HL-60 (cell line): ENCODE measurements at regions not wholly inside any gene's neighbourhood (a gene's known extent, or its start where the extent isn't known, plus 50 kb on each side); places are given as distances from the start of the nearest gene placed in this dataset.

Source experiments
- DNase-seq, 2 experiments: peaks; one replicate each; pipeline ENCODE4 v3.0.0-alpha.2; 2010 to 2020; ENCODE audit warnings: low read depth in 1 of 2, low spot score in 1 of 2
- H3K27ac ChIP-seq: fragments of 250-450 bp; sonication (Bioruptor Pico); replicated peaks from 2 replicates; pipeline ENCODE4 v1.5.1; 2020; ENCODE audit warnings: mild to moderate bottlenecking, moderate library complexity
- H3K27me3 ChIP-seq: fragments of 250-450 bp; sonication (Bioruptor Pico); 2 replicates; pipeline ENCODE4 v1.5.1; 2021; ENCODE audit warnings: mild to moderate bottlenecking, moderate library complexity; ENCODE audit not compliant: insufficient read depth, poor library complexity, severe bottlenecking
- H3K4me3 ChIP-seq: replicated peaks from 2 replicates; pipeline ENCODE4 v1.5.1; 2011; ENCODE audit warnings: mild to moderate bottlenecking, control low read depth, low read length; ENCODE audit not compliant: insufficient read depth
- GABPA ChIP-seq: IDR thresholded peaks from 2 replicates; pipeline ENCODE4 v1.6.1; 2012; ENCODE audit warnings: low read depth
- POLR2AphosphoS5 ChIP-seq: IDR thresholded peaks from 2 replicates; pipeline ENCODE4 v1.6.1; 2012; ENCODE audit warnings: low read depth
- SPI1 ChIP-seq: IDR thresholded peaks from 2 replicates; pipeline ENCODE4 v1.6.1; 2012; ENCODE audit warnings: low read depth, mild to moderate bottlenecking, borderline replicate concordance
- TF ChIP-seq, protein P1 (sequence below): IDR thresholded peaks from one replicate; pipeline ENCODE4 v1.5.1; 2011; ENCODE audit warnings: low read length, control low read depth, inconsistent platforms; ENCODE audit not compliant: insufficient read depth
- TF ChIP-seq, protein P2 (sequence below): IDR thresholded peaks from 2 replicates; pipeline ENCODE4 v1.6.1; 2012; ENCODE audit warnings: low read depth; ENCODE audit not compliant: insufficient replicate concordance

DNA sequence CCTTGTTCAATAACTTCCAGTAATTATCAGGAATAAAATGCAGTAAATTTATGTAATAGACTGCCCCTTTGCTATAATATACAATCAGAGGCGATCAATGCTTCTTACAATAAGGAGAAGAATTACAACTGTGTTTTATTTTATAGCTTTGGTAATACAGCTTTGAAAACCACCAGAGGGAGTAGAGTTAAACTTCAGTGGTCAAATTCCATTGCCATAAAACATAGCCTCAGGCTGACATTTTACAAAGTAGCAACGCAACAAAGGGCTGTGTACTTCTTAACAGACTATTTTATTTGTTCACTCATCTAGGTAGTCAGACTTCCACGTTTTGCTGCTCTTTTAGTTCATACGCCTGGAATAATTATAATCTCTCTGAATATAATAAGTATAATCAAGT is 58.5 kb downstream of the TEX13C start:
- H3K4me3 ChIP-seq: no peak overlapping the region
- H3K27me3 ChIP-seq: no peaks in the 10 kb centered on the region
- no peak for DNase-seq
- no peak for TF ChIP-seq POLR2AphosphoS5
- TF ChIP-seq, protein P1, sequence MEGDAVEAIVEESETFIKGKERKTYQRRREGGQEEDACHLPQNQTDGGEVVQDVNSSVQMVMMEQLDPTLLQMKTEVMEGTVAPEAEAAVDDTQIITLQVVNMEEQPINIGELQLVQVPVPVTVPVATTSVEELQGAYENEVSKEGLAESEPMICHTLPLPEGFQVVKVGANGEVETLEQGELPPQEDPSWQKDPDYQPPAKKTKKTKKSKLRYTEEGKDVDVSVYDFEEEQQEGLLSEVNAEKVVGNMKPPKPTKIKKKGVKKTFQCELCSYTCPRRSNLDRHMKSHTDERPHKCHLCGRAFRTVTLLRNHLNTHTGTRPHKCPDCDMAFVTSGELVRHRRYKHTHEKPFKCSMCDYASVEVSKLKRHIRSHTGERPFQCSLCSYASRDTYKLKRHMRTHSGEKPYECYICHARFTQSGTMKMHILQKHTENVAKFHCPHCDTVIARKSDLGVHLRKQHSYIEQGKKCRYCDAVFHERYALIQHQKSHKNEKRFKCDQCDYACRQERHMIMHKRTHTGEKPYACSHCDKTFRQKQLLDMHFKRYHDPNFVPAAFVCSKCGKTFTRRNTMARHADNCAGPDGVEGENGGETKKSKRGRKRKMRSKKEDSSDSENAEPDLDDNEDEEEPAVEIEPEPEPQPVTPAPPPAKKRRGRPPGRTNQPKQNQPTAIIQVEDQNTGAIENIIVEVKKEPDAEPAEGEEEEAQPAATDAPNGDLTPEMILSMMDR: no peak
- TF ChIP-seq, protein P2, sequence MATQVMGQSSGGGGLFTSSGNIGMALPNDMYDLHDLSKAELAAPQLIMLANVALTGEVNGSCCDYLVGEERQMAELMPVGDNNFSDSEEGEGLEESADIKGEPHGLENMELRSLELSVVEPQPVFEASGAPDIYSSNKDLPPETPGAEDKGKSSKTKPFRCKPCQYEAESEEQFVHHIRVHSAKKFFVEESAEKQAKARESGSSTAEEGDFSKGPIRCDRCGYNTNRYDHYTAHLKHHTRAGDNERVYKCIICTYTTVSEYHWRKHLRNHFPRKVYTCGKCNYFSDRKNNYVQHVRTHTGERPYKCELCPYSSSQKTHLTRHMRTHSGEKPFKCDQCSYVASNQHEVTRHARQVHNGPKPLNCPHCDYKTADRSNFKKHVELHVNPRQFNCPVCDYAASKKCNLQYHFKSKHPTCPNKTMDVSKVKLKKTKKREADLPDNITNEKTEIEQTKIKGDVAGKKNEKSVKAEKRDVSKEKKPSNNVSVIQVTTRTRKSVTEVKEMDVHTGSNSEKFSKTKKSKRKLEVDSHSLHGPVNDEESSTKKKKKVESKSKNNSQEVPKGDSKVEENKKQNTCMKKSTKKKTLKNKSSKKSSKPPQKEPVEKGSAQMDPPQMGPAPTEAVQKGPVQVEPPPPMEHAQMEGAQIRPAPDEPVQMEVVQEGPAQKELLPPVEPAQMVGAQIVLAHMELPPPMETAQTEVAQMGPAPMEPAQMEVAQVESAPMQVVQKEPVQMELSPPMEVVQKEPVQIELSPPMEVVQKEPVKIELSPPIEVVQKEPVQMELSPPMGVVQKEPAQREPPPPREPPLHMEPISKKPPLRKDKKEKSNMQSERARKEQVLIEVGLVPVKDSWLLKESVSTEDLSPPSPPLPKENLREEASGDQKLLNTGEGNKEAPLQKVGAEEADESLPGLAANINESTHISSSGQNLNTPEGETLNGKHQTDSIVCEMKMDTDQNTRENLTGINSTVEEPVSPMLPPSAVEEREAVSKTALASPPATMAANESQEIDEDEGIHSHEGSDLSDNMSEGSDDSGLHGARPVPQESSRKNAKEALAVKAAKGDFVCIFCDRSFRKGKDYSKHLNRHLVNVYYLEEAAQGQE: no peak
- TF ChIP-seq GABPA: no peak
- TF ChIP-seq SPI1: no peak
- no peak overlapping the region for H3K27ac ChIP-seq

DNA sequence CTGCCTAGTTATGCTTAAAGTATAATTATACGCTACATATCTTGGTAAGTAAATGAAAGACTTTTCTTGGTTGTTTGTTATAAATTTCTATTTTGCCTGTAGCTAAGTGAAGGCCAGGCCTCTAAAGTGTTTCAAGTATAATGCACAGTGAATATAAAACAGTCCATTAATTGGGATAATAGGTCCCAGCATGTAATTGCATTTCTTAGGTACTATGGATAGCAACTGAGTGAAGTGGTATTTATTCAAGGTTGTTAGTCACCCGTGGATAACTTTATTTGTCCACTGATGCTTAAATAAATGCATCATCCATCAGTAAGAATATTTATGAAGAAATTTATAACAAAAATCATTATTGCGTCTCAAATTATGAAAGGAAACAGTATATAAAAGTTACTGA is 59.1 kb downstream of the TEX13C start:
- H3K27ac ChIP-seq: no peak overlapping the region
- H3K27me3 ChIP-seq: no peaks in the 10 kb centered on the region
- H3K4me3 ChIP-seq: no peak overlapping the region
- TF ChIP-seq POLR2AphosphoS5: no peak
- TF ChIP-seq SPI1: no peak
- TF ChIP-seq, protein P1: no peak
- TF ChIP-seq GABPA: no peak
- TF ChIP-seq, protein P2: no peak
- no peak for DNase-seq

DNA sequence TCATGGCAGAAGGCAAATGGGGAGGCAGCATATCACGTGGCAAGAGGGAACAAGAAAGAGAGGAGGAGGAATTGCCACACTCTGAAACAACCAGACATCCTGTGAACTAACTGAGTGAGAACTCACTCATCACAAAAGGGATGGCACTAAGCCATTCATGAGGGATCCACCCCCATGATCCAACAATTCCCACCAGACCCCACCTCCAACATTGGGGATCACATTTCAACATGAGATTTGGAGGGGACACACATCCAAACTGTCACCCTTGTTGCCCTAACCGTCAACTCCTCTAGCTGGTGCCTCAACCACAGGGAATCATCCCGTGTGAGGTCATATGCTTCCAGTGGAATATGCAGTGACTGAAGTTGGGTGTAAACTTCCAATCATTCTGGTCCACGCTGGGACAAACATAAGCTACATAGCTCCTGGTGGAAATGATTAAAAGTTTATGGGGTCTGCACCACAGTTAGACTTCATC is 62.5 kb downstream of the TEX13C start:
- TF ChIP-seq POLR2AphosphoS5: no peak
- Histone ChIP-seq H3K4me3 (no peak overlapping the region), H3K27ac (no peak overlapping the region), H3K27me3 (no peaks in the 10 kb centered on the region)
- no peak for DNase-seq

DNA sequence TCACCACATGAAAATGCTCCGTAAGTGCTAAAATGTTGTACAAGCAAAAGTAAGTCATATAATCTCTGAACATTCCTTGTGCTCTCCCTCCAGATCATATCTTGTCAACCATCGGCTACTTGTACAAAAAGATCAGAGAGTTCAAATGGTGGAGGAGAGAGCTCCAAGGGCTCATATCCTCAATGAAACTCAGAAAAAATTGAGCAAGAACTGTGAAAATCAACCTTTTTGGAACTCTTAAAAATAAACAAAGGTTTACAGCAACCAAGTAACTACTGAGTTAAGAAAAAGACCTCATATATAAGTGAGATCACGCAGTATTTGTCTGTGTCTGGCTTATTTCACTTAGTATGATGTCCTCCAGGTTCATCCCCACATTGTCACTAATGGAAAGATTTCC is 63.2 kb downstream of the TEX13C start:
- H3K27me3 ChIP-seq: no peaks in the 10 kb centered on the region
- no peak for DNase-seq
- H3K4me3 ChIP-seq: no peak overlapping the region
- no peak for TF ChIP-seq GABPA
- TF ChIP-seq SPI1: no peak
- TF ChIP-seq, protein P2: no peak
- TF ChIP-seq, protein P1: no peak
- no peak for TF ChIP-seq POLR2AphosphoS5
- no peak overlapping the region for H3K27ac ChIP-seq
